Breast epithelium (tissue), 4 donors: ENCODE measurements at regions not wholly inside any gene's neighbourhood (a gene's known extent, or its start where the extent isn't known, plus 50 kb on each side); places are given as distances from the start of the nearest gene placed in this dataset.

Experiments
- DNase-seq, 2 donors: peaks; one replicate each; pipeline ENCODE4 v3.0.0-alpha.2; 2019; ENCODE audit warnings: low spot score in 2 of 2
- H3K27ac ChIP-seq, 2 donors: fragments of 200-600 bp; sonication (generic) in 1 of 2; one replicate each; pipeline ENCODE4 v1.5.1; 2016 to 2019; ENCODE audit warnings: mild to moderate bottlenecking in 1 of 2
- H3K27me3 ChIP-seq, 2 donors: fragments of 200-600 bp; sonication (generic) in 1 of 2; one replicate each; pipeline versions ENCODE4 v1.5.1 to v1.6.0; 2017 to 2019; ENCODE audit warnings: control low read depth in 1 of 2, mild to moderate bottlenecking in 1 of 2
- H3K36me3 ChIP-seq: fragments of 200-600 bp; one replicate; pipeline ENCODE4 v1.5.1; 2019
- H3K4me1 ChIP-seq, 2 donors: fragments of 200-600 bp; sonication (generic); one replicate each; pipeline ENCODE4 v1.5.1; 2016 to 2019; ENCODE audit warnings: control low read depth in 1 of 2
- H3K4me3 ChIP-seq, 3 donors: fragments of 200-600 bp; sonication (generic); 1 replicate in 2 of 3; 2 replicates in 1 of 3; pipeline ENCODE4 v1.5.1; 2016 to 2019; ENCODE audit warnings: mild to moderate bottlenecking in 3 of 3, moderate library complexity in 2 of 3
- H3K9me3 ChIP-seq, 2 donors: fragments of 200-600 bp; sonication (generic) in 1 of 2; one replicate each; pipeline ENCODE4 v1.5.1; 2016 to 2019; ENCODE audit warnings: control low read depth in 1 of 2
- CTCF ChIP-seq, 3 donors: fragments of 450-650 bp; IDR thresholded peaks; one replicate each; pipeline ENCODE4 v1.5.1; 2016 to 2017; ENCODE audit warnings: antibody characterized with exemption in 3 of 3, mild to moderate bottlenecking in 3 of 3, moderate library complexity in 3 of 3
- POLR2A ChIP-seq: fragments of 450-650 bp; IDR thresholded peaks from one replicate; pipeline ENCODE4 v1.6.1; 2016; ENCODE audit warnings: antibody characterized with exemption, mild to moderate bottlenecking, moderate library complexity
- POLR2AphosphoS5 ChIP-seq, 3 donors: sonication (generic); formaldehyde crosslinking; IDR thresholded peaks; one replicate each; pipeline ENCODE4 v1.6.1; 2017; ENCODE audit warnings: antibody characterized with exemption in 3 of 3
- intact Hi-C: fragments of 100-400 bp; cut with DNase I; formaldehyde crosslinking; loops from one replicate; pipeline ENCODE4 v1.15.1; 2023; ENCODE audit warnings: low total_unique reads

GRCh38 chr22:27501191-27501936, 300.2 kb downstream of the MN1 start:
- Histone ChIP-seq H3K27me3 (no peaks in the 10 kb centered on the region), H3K27ac (no peak overlapping the region), H3K36me3 (no peaks in the 10 kb centered on the region), H3K4me1 (no peaks in the 10 kb centered on the region), H3K4me3 (no peak overlapping the region), H3K9me3 (no peaks in the 10 kb centered on the region)
- TF ChIP-seq POLR2A = no peak
- no peak for TF ChIP-seq POLR2AphosphoS5 (IDR thresholded peaks at IDR 0.05)
- no peak for TF ChIP-seq CTCF (IDR thresholded peaks at IDR 0.05)
- intact Hi-C loops = no loop called here
- DNase-seq = no peak

DNA sequence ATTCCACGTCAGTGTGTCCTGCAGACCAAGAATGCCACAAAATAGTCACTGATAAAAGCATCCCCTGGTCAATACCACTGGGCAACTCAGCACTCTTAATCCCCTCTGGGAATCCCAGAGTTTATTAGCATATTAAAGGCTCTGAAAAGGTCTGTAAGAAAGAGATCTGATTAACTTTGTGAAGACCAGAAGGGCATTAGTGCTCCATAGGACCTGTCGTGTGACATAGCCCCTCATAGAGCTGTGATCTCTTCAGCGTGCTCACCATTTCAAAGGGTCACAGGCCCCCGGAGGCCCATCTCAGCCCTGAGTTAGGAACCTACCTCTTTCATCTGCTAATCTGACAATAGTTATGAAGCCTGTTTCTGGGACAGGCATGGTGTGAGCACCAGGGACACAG, 299.2 kb downstream of the MN1 start:
- Histone ChIP-seq H3K4me1 (no peaks in the 10 kb centered on the region), H3K9me3 (no peaks in the 10 kb centered on the region), H3K36me3 (no peaks in the 10 kb centered on the region), H3K27ac (no peak overlapping the region), H3K27me3 (no peaks in the 10 kb centered on the region), H3K4me3 (no peak overlapping the region)
- intact Hi-C loops = no loop called here
- TF ChIP-seq CTCF (IDR thresholded peaks at IDR 0.05) = no peak
- TF ChIP-seq POLR2A = no peak
- no peak for TF ChIP-seq POLR2AphosphoS5 (IDR thresholded peaks at IDR 0.05)
- DNase-seq = no peak

- Histone ChIP-seq H3K9me3 (no peaks in the 10 kb centered on the region), H3K36me3 (no peaks in the 10 kb centered on the region), H3K4me1 (no peaks in the 10 kb centered on the region), H3K27me3 (no peaks in the 10 kb centered on the region), H3K27ac (no peak overlapping the region), H3K4me3 (no peak overlapping the region)
- intact Hi-C loops = no loop called here
- TF ChIP-seq CTCF (IDR thresholded peaks at IDR 0.05) (no peak), POLR2AphosphoS5 (IDR thresholded peaks at IDR 0.05) (no peak), POLR2A (no peak)
- no peak for DNase-seq
Measured at GRCh38 chr22:27504360-27505253, 296.9 kb downstream of the MN1 start.

GRCh38 chr22:27507111-27507611, 294.4 kb downstream of the MN1 start:
- H3K4me3 ChIP-seq = no peak overlapping the region
- TF ChIP-seq CTCF (IDR thresholded peaks at IDR 0.05) = no peak
- no peak for TF ChIP-seq POLR2AphosphoS5 (IDR thresholded peaks at IDR 0.05)
- no peak for TF ChIP-seq POLR2A
- H3K4me1 ChIP-seq = peaks cover 0 to under 1% of the 10 kb centered on the region in 2 donors
- no peak for DNase-seq
- no peaks in the 10 kb centered on the region for H3K27me3 ChIP-seq
- no peaks in the 10 kb centered on the region for H3K36me3 ChIP-seq
- H3K9me3 ChIP-seq = no peaks in the 10 kb centered on the region
- intact Hi-C loops = no loop called here
- no peak overlapping the region for H3K27ac ChIP-seq
